ENCODE measurements at regions not wholly inside any gene's neighbourhood (a gene's known extent, or its start where the extent isn't known, plus 50 kb on each side); places are given as distances from the start of the nearest gene placed in this dataset.

GRCh38 chr4:159012381-159012780, 90.5 kb upstream of the RAPGEF2 start:
- TF ChIP-seq ZNF302 (tag by site-specific recombination; IDR thresholded peaks at IDR 0.05; ENCODE audit: low read depth) (no peak), CTCF (tag by site-specific recombination; IDR thresholded peaks at IDR 0.05) (no peak), ZNF211 (tag by site-specific recombination; IDR thresholded peaks at IDR 0.05; ENCODE audit: low read depth) (no peak), ZBTB17 (tag by site-specific recombination; IDR thresholded peaks at IDR 0.05) (no peak), ZNF146 (tag by site-specific recombination; IDR thresholded peaks at IDR 0.05) (no peak)
